Testis (tissue), 2 donors: ENCODE measurements at regions not wholly inside any gene's neighbourhood (a gene's known extent, or its start where the extent isn't known, plus 50 kb on each side); places are given as distances from the start of the nearest gene placed in this dataset.

Experiments
- POLR2A ChIP-seq: fragments of 450-650 bp; IDR thresholded peaks from one replicate; pipeline ENCODE4 v1.6.1; 2017; ENCODE audit warnings: antibody characterized with exemption, mild to moderate bottlenecking, moderate library complexity
- TF ChIP-seq, protein P1 (sequence below), 3 experiments: fragments of 450-650 bp in 2 of 3; fragments of 200-600 bp in 1 of 3; sonication (generic) in 1 of 3; IDR thresholded peaks; one replicate each; pipeline ENCODE4 v1.5.1; 2016 to 2019; ENCODE audit warnings: antibody characterized with exemption in 3 of 3, mild to moderate bottlenecking in 2 of 3, moderate library complexity in 1 of 3

DNA sequence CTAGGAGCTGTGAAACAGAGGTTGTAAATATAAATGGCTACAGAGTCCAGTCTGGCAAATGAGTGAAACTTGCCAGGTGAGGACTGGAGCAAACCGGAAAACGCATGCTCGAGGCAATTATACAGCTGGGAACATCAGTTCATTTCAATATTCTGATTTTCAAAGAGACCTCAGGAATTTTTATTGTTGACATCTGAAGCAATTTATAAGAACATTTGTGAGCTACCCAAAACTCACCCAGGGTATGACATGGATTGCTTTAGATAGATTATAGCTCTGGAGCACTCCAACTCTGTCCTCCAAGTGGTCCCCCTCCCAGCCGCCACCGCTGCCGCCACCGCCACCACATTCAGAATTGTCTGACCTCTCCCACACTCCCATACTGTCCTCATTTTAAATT is 84.6 kb upstream of the GRAMD2B start:
- TF ChIP-seq, protein P1, sequence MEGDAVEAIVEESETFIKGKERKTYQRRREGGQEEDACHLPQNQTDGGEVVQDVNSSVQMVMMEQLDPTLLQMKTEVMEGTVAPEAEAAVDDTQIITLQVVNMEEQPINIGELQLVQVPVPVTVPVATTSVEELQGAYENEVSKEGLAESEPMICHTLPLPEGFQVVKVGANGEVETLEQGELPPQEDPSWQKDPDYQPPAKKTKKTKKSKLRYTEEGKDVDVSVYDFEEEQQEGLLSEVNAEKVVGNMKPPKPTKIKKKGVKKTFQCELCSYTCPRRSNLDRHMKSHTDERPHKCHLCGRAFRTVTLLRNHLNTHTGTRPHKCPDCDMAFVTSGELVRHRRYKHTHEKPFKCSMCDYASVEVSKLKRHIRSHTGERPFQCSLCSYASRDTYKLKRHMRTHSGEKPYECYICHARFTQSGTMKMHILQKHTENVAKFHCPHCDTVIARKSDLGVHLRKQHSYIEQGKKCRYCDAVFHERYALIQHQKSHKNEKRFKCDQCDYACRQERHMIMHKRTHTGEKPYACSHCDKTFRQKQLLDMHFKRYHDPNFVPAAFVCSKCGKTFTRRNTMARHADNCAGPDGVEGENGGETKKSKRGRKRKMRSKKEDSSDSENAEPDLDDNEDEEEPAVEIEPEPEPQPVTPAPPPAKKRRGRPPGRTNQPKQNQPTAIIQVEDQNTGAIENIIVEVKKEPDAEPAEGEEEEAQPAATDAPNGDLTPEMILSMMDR (IDR thresholded peaks at IDR 0.05), result no peak
- no peak for TF ChIP-seq POLR2A
